HCT116 (cell line): ENCODE measurements at regions not wholly inside any gene's neighbourhood (a gene's known extent, or its start where the extent isn't known, plus 50 kb on each side); places are given as distances from the start of the nearest gene placed in this dataset.

Experiments
- JUND ChIP-seq: IDR thresholded peaks from 2 replicates; pipeline ENCODE4 v1.6.1; 2012
- MAX ChIP-seq: IDR thresholded peaks from 2 replicates; pipeline ENCODE4 v1.6.1; 2012
- POLR2A ChIP-seq: IDR thresholded peaks from 2 replicates; pipeline ENCODE4 v1.7.0; 2011; ENCODE audit warnings: borderline replicate concordance; ENCODE audit not compliant: insufficient read depth, insufficient read length; ENCODE audit errors: extremely low read depth
- SP1 ChIP-seq: IDR thresholded peaks from 2 replicates; pipeline ENCODE4 v1.6.1; 2012; ENCODE audit warnings: low read depth
- TF ChIP-seq, protein P1 (sequence below), 3 experiments: fragments of 200-600 bp in 1 of 3; sonication (generic) in 1 of 3; IDR thresholded peaks in 2 of 3; conservative IDR thresholded peaks in 1 of 3; 2 replicates each; pipeline ENCODE4 v1.5.1; 2012 to 2017; ENCODE audit warnings: low read depth in 2 of 3, low read length in 2 of 3, antibody characterized with exemption in 1 of 3, borderline replicate concordance in 1 of 3, control low read depth in 1 of 3, mild to moderate bottlenecking in 1 of 3, mixed read lengths in 1 of 3, mixed run types in 1 of 3, moderate library complexity in 1 of 3; ENCODE audit not compliant: insufficient read depth in 1 of 3

DNA sequence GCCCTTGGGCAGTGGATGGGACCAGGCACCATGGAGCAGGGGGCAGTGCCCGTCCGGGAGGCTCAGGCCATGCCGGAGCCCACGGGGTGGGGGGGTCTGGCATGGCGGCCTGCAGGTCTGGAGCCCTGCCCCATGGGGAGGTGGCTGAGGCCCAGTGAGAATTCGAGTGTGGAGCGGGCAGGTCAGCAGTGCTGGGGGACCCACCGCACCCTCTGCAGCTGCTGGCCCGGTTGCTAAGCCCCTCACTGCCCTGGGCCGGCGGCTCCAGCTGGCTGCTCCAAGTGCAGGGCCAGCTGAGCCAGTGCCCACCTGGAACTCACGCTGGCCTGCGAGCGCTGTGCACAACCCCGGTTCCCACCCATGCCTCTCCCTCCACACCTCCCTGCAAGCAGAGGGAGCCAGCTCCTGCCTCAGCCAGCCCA, 1157.9 kb upstream of the ADGRL3 start:
- TF ChIP-seq, protein P1, sequence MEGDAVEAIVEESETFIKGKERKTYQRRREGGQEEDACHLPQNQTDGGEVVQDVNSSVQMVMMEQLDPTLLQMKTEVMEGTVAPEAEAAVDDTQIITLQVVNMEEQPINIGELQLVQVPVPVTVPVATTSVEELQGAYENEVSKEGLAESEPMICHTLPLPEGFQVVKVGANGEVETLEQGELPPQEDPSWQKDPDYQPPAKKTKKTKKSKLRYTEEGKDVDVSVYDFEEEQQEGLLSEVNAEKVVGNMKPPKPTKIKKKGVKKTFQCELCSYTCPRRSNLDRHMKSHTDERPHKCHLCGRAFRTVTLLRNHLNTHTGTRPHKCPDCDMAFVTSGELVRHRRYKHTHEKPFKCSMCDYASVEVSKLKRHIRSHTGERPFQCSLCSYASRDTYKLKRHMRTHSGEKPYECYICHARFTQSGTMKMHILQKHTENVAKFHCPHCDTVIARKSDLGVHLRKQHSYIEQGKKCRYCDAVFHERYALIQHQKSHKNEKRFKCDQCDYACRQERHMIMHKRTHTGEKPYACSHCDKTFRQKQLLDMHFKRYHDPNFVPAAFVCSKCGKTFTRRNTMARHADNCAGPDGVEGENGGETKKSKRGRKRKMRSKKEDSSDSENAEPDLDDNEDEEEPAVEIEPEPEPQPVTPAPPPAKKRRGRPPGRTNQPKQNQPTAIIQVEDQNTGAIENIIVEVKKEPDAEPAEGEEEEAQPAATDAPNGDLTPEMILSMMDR (IDR thresholded peaks at IDR 0.05 in 2 of 3, conservative IDR thresholded peaks at IDR 0.05 in 1 of 3; ENCODE audit: borderline replicate concordance in 1 of 3, insufficient read depth in 1 of 3, low read depth in 2 of 3, low read length in 2 of 3): no peak
- TF ChIP-seq SP1 (no peak), POLR2A (no peak), JUND (no peak), MAX (no peak)
